OCI-M2 (cell line): ENCODE measurements at regions not wholly inside any gene's neighbourhood (a gene's known extent, or its start where the extent isn't known, plus 50 kb on each side); places are given as distances from the start of the nearest gene placed in this dataset.
"Not testable (repeated sequence)": the region's sequence is repeated elsewhere in the genome, so short reads cannot be mapped to it uniquely, and the experiment has no call there.

Experiments used
- DNase-seq: peaks from one replicate; lab custom pipeline; 2025; ENCODE audit not compliant: unreplicated experiment; lab: John Stamatoyannopoulos, UW

GRCh38 chr9:30329431-30329830, 2055.0 kb upstream of the ACO1 start:
- no peak for DNase-seq

GRCh38 chr9:30348904-30349303, 2035.5 kb upstream of the ACO1 start:
- no peak for DNase-seq

GRCh38 chr9:30349526-30350513, 2034.6 kb upstream of the ACO1 start:
- no peak for DNase-seq

- no peak for DNase-seq
Measured at GRCh38 chr9:30356221-30356620, 2028.2 kb upstream of the ACO1 start.

GRCh38 chr9:30362373-30362772, 2022.1 kb upstream of the ACO1 start:
- no peak for DNase-seq

- not testable (repeated sequence) for DNase-seq
Measured at GRCh38 chr9:30366140-30366539, 2018.3 kb upstream of the ACO1 start.

- DNase-seq, result no peak
Measured at GRCh38 chr9:30382271-30382670, 2002.2 kb upstream of the ACO1 start.

- DNase-seq, result no peak
Measured at GRCh38 chr9:30410273-30410672, 1974.2 kb upstream of the ACO1 start.

- no peak for DNase-seq
Measured at GRCh38 chr9:30411571-30411970, 1972.9 kb upstream of the ACO1 start.

GRCh38 chr9:30459156-30459555, 1925.3 kb upstream of the ACO1 start:
- no peak for DNase-seq

GRCh38 chr9:30476826-30477225, 1907.6 kb upstream of the ACO1 start:
- DNase-seq, result no peak

GRCh38 chr9:30478684-30479083, 1905.8 kb upstream of the ACO1 start:
- DNase-seq, result no peak

GRCh38 chr9:30482499-30482898, 1901.9 kb upstream of the ACO1 start:
- DNase-seq, result no peak

GRCh38 chr9:30484690-30485089, 1899.8 kb upstream of the ACO1 start:
- DNase-seq, result no peak

- DNase-seq, result no peak
Measured at GRCh38 chr9:30504502-30504905, 1879.9 kb upstream of the ACO1 start.

- DNase-seq, result no peak
Measured at GRCh38 chr9:30505311-30505710, 1879.1 kb upstream of the ACO1 start.

GRCh38 chr9:30506749-30507148, 1877.7 kb upstream of the ACO1 start:
- no peak for DNase-seq

GRCh38 chr9:30507166-30507565, 1877.3 kb upstream of the ACO1 start:
- DNase-seq, result no peak

GRCh38 chr9:30511666-30512065, 1872.8 kb upstream of the ACO1 start:
- no peak for DNase-seq

- no peak for DNase-seq
Measured at GRCh38 chr9:30519166-30519565, 1865.3 kb upstream of the ACO1 start.

- no peak for DNase-seq
Measured at GRCh38 chr9:30519756-30520155, 1864.7 kb upstream of the ACO1 start.

GRCh38 chr9:30522061-30522460, 1862.4 kb upstream of the ACO1 start:
- no peak for DNase-seq

GRCh38 chr9:30522486-30522885, 1862.0 kb upstream of the ACO1 start:
- no peak for DNase-seq
